VCaP (cell line): ENCODE measurements at regions not wholly inside any gene's neighbourhood (a gene's known extent, or its start where the extent isn't known, plus 50 kb on each side); places are given as distances from the start of the nearest gene placed in this dataset.

Source experiments
- H3K27ac ChIP-seq: fragments of 450-650 bp; 2 replicates; pipeline ENCODE4 v1.5.1; 2017
- CTCF ChIP-seq: fragments of 450-650 bp; conservative IDR thresholded peaks from 2 replicates; pipeline ENCODE4 v1.5.1; 2017; ENCODE audit warnings: mild to moderate bottlenecking, moderate library complexity

- H3K27ac ChIP-seq = no peak overlapping the region
- no peak for TF ChIP-seq CTCF
These were observed 141.4 kb upstream of the JUN start for GRCh38 chr1:58925247-58925646.

- H3K27ac ChIP-seq = no peak overlapping the region
- TF ChIP-seq CTCF = no peak
These were observed 142.3 kb upstream of the JUN start for GRCh38 chr1:58926152-58926551.

- no peak overlapping the region for H3K27ac ChIP-seq
- no peak for TF ChIP-seq CTCF
These were observed 143.3 kb upstream of the JUN start for GRCh38 chr1:58927041-58927721.

- TF ChIP-seq CTCF = no peak
- no peak overlapping the region for H3K27ac ChIP-seq
These were observed 143.9 kb upstream of the JUN start for GRCh38 chr1:58927722-58928085.

- no peak overlapping the region for H3K27ac ChIP-seq
- no peak for TF ChIP-seq CTCF
These were observed 144.7 kb upstream of the JUN start for GRCh38 chr1:58928514-58928913.

- TF ChIP-seq CTCF = no peak
- no peak overlapping the region for H3K27ac ChIP-seq
These were observed 146.0 kb upstream of the JUN start for GRCh38 chr1:58929671-58930325.

GRCh38 chr1:58931024-58931423, 147.2 kb upstream of the JUN start:
- no peak for TF ChIP-seq CTCF

More at GRCh38 chr1:58931024-58931423, 147.2 kb upstream of the JUN start:
- H3K27ac ChIP-seq = no peak overlapping the region
